CD8-positive, alpha-beta memory T cell (primary cell): ENCODE measurements at regions not wholly inside any gene's neighbourhood (a gene's known extent, or its start where the extent isn't known, plus 50 kb on each side); places are given as distances from the start of the nearest gene placed in this dataset.

ENCODE experiments used
- CTCF ChIA-PET: fragments of 350-600 bp; sonication (Branson Sonifier 250); formaldehyde crosslinking; loops from one replicate; lab custom pipeline; 2021; ENCODE audit warnings: antibody characterized with exemption; lab: Charles Lee
- POLR2A ChIA-PET: fragments of 350-600 bp; sonication (Branson Sonifier 250); formaldehyde crosslinking; loops from one replicate; lab custom pipeline; 2021; ENCODE audit warnings: antibody characterized with exemption; lab: Charles Lee
- DNase-seq, 5 donors: peaks; one replicate each; pipeline versions ENCODE4 v3.0.0 to v3.0.0-alpha.2; 2020 to 2022; ENCODE audit warnings: mixed read lengths in 1 of 5
- H3K27ac ChIP-seq: one replicate; pipeline ENCODE4 v1.7.0; 2013; ENCODE audit warnings: low read depth, mild to moderate bottlenecking, low read length, moderate library complexity
- H3K27me3 ChIP-seq: 2 replicates; pipeline ENCODE4 v1.7.0; 2013; ENCODE audit warnings: low read length, mild to moderate bottlenecking; ENCODE audit not compliant: insufficient read depth, poor library complexity, severe bottlenecking
- H3K36me3 ChIP-seq: 2 replicates; pipeline ENCODE4 v1.7.0; 2013; ENCODE audit warnings: mild to moderate bottlenecking, low read length, moderate library complexity; ENCODE audit not compliant: insufficient read depth
- H3K4me1 ChIP-seq: 2 replicates; pipeline ENCODE4 v1.7.0; 2013; ENCODE audit warnings: mild to moderate bottlenecking, low read length, moderate library complexity; ENCODE audit not compliant: insufficient read depth
- H3K4me3 ChIP-seq: 2 replicates; pipeline ENCODE4 v1.7.0; 2013; ENCODE audit warnings: mild to moderate bottlenecking, low read length
- H3K9me3 ChIP-seq: 2 replicates; pipeline ENCODE4 v1.7.0; 2013; ENCODE audit warnings: mild to moderate bottlenecking, low read length
- H3K27ac Mint-ChIP-seq, 8 donors: one replicate each; pipeline ENCODE4 v1.8.0; 2020 to 2021; ENCODE audit warnings: mixed read lengths in 8 of 8, mild to moderate bottlenecking in 6 of 8, inconsistent platforms in 3 of 8, moderate library complexity in 3 of 8
- H3K27me3 Mint-ChIP-seq, 2 donors: one replicate each; pipeline ENCODE4 v1.8.0; 2020 to 2021; ENCODE audit warnings: mixed read lengths in 2 of 2, mild to moderate bottlenecking in 1 of 2, moderate library complexity in 1 of 2
- H3K36me3 Mint-ChIP-seq, 3 donors: one replicate each; pipeline ENCODE4 v1.8.0; 2020 to 2021; ENCODE audit warnings: mixed read lengths in 3 of 3, inconsistent platforms in 1 of 3, mild to moderate bottlenecking in 1 of 3
- H3K4me1 Mint-ChIP-seq, 3 donors: one replicate each; pipeline ENCODE4 v1.8.0; 2020 to 2021; ENCODE audit warnings: mixed read lengths in 3 of 3, inconsistent platforms in 1 of 3, mild to moderate bottlenecking in 1 of 3
- H3K4me3 Mint-ChIP-seq, 7 donors: one replicate each; pipeline ENCODE4 v1.8.0; 2020 to 2021; ENCODE audit warnings: mixed read lengths in 7 of 7, mild to moderate bottlenecking in 6 of 7, moderate library complexity in 4 of 7, inconsistent platforms in 2 of 7
- H3K9me3 Mint-ChIP-seq, 5 donors: one replicate each; pipeline ENCODE4 v1.8.0; 2020 to 2022; ENCODE audit warnings: mixed read lengths in 5 of 5, mild to moderate bottlenecking in 3 of 5, moderate library complexity in 2 of 5, inconsistent platforms in 1 of 5

- ChIA-PET POLR2A (no interaction called here), CTCF (no interaction called here)
- no peak overlapping the region for H3K4me3 Mint-ChIP-seq
- no peak for DNase-seq
- no peaks in the 10 kb centered on the region for H3K36me3 Mint-ChIP-seq
- Histone ChIP-seq H3K9me3 (no peaks in the 10 kb centered on the region), H3K27ac (no peak overlapping the region), H3K27me3 (no peaks in the 10 kb centered on the region), H3K36me3 (no peaks in the 10 kb centered on the region), H3K4me1 (no peaks in the 10 kb centered on the region), H3K4me3 (no peak overlapping the region)
- no peaks in the 10 kb centered on the region for H3K4me1 Mint-ChIP-seq
- H3K27ac Mint-ChIP-seq = no peak overlapping the region
- no peaks in the 10 kb centered on the region for H3K27me3 Mint-ChIP-seq
- H3K9me3 Mint-ChIP-seq = peaks cover 0 to 18% (median 8%) of the 10 kb centered on the region in 5 donors
Measured at GRCh38 chr2:5569256-5569655, 122.9 kb upstream of the SOX11 start.

GRCh38 chr2:5576015-5576414, 116.2 kb upstream of the SOX11 start:
- no peak overlapping the region for H3K4me3 Mint-ChIP-seq
- H3K9me3 Mint-ChIP-seq = peaks cover 2 to 22% (median 6%) of the 10 kb centered on the region in 5 donors
- no peaks in the 10 kb centered on the region for H3K9me3 ChIP-seq
- no peak overlapping the region for H3K27ac Mint-ChIP-seq
- no peak overlapping the region for H3K27ac ChIP-seq
- H3K4me1 Mint-ChIP-seq = no peaks in the 10 kb centered on the region
- H3K27me3 ChIP-seq = no peaks in the 10 kb centered on the region
- no peaks in the 10 kb centered on the region for H3K4me1 ChIP-seq
- H3K36me3 Mint-ChIP-seq = no peaks in the 10 kb centered on the region
- CTCF ChIA-PET = no interaction called here
- DNase-seq = no peak
- no peaks in the 10 kb centered on the region for H3K36me3 ChIP-seq
- no peak overlapping the region for H3K4me3 ChIP-seq
- H3K27me3 Mint-ChIP-seq = no peaks in the 10 kb centered on the region
- POLR2A ChIA-PET = no interaction called here

- Mint-ChIP-seq H3K9me3 (peaks cover 3 to 22% (median 13%) of the 10 kb centered on the region in 5 donors), H3K4me3 (no peak overlapping the region), H3K36me3 (no peaks in the 10 kb centered on the region), H3K27me3 (peaks cover 0 to 2% of the 10 kb centered on the region in 2 donors), H3K27ac (no peak overlapping the region), H3K4me1 (no peaks in the 10 kb centered on the region)
- Histone ChIP-seq H3K27ac (no peak overlapping the region), H3K27me3 (no peaks in the 10 kb centered on the region), H3K36me3 (no peaks in the 10 kb centered on the region), H3K9me3 (no peaks in the 10 kb centered on the region), H3K4me3 (no peak overlapping the region), H3K4me1 (no peaks in the 10 kb centered on the region)
- DNase-seq = no peak
- CTCF ChIA-PET = no interaction called here
- POLR2A ChIA-PET = no interaction called here
Measured at GRCh38 chr2:5587766-5588165, 104.4 kb upstream of the SOX11 start.

- no peaks in the 10 kb centered on the region for H3K4me1 Mint-ChIP-seq
- POLR2A ChIA-PET = no interaction called here
- Histone ChIP-seq H3K36me3 (no peaks in the 10 kb centered on the region), H3K4me3 (no peak overlapping the region), H3K4me1 (no peaks in the 10 kb centered on the region), H3K27me3 (no peaks in the 10 kb centered on the region), H3K27ac (no peak overlapping the region), H3K9me3 (no peaks in the 10 kb centered on the region)
- DNase-seq = no peak
- CTCF ChIA-PET = no interaction called here
- no peaks in the 10 kb centered on the region for H3K36me3 Mint-ChIP-seq
- H3K9me3 Mint-ChIP-seq = peaks cover 3 to 22% (median 9%) of the 10 kb centered on the region in 5 donors
- no peak overlapping the region for H3K4me3 Mint-ChIP-seq
- peaks cover 0 to 2% of the 10 kb centered on the region in 2 donors for H3K27me3 Mint-ChIP-seq
- no peak overlapping the region for H3K27ac Mint-ChIP-seq
Measured at GRCh38 chr2:5588601-5589000, 103.6 kb upstream of the SOX11 start.

- Histone ChIP-seq H3K36me3 (no peaks in the 10 kb centered on the region), H3K4me3 (no peak overlapping the region), H3K9me3 (no peaks in the 10 kb centered on the region), H3K27ac (no peak overlapping the region), H3K27me3 (no peaks in the 10 kb centered on the region), H3K4me1 (no peaks in the 10 kb centered on the region)
- Mint-ChIP-seq H3K27ac (no peak overlapping the region), H3K9me3 (peaks cover 3 to 22% (median 9%) of the 10 kb centered on the region in 5 donors), H3K4me1 (no peaks in the 10 kb centered on the region), H3K27me3 (peaks cover 0 to 2% of the 10 kb centered on the region in 2 donors), H3K36me3 (no peaks in the 10 kb centered on the region), H3K4me3 (no peak overlapping the region)
- ChIA-PET CTCF (no interaction called here), POLR2A (no interaction called here)
- DNase-seq = no peak
Measured at GRCh38 chr2:5589183-5589582, 103.0 kb upstream of the SOX11 start.

- H3K4me1 Mint-ChIP-seq = no peaks in the 10 kb centered on the region
- peaks cover 0 to 2% of the 10 kb centered on the region in 2 donors for H3K27me3 Mint-ChIP-seq
- Histone ChIP-seq H3K4me3 (no peak overlapping the region), H3K4me1 (no peaks in the 10 kb centered on the region), H3K36me3 (no peaks in the 10 kb centered on the region), H3K27ac (no peak overlapping the region), H3K9me3 (no peaks in the 10 kb centered on the region), H3K27me3 (no peaks in the 10 kb centered on the region)
- no peak overlapping the region for H3K27ac Mint-ChIP-seq
- no peak overlapping the region for H3K4me3 Mint-ChIP-seq
- no peaks in the 10 kb centered on the region for H3K36me3 Mint-ChIP-seq
- ChIA-PET CTCF (no interaction called here), POLR2A (no interaction called here)
- H3K9me3 Mint-ChIP-seq = peaks cover 3 to 14% (median 9%) of the 10 kb centered on the region in 5 donors
- no peak for DNase-seq
Measured at GRCh38 chr2:5590886-5591285, 101.3 kb upstream of the SOX11 start.

GRCh38 chr2:5592916-5593315, 99.3 kb upstream of the SOX11 start:
- Mint-ChIP-seq H3K4me3 (no peak overlapping the region), H3K36me3 (no peaks in the 10 kb centered on the region), H3K27ac (no peak overlapping the region), H3K4me1 (no peaks in the 10 kb centered on the region), H3K9me3 (peaks cover 3 to 6% (median 6%) of the 10 kb centered on the region in 5 donors), H3K27me3 (peaks cover 0 to 2% of the 10 kb centered on the region in 2 donors)
- H3K9me3 ChIP-seq = no peaks in the 10 kb centered on the region
- no peak overlapping the region for H3K27ac ChIP-seq
- no peaks in the 10 kb centered on the region for H3K4me1 ChIP-seq
- DNase-seq = no peak
- no peaks in the 10 kb centered on the region for H3K36me3 ChIP-seq
- no peak overlapping the region for H3K4me3 ChIP-seq
- POLR2A ChIA-PET = no interaction called here
- CTCF ChIA-PET = no interaction called here
- no peaks in the 10 kb centered on the region for H3K27me3 ChIP-seq

- H3K4me1 ChIP-seq = no peaks in the 10 kb centered on the region
- H3K36me3 ChIP-seq = no peaks in the 10 kb centered on the region
- H3K27me3 Mint-ChIP-seq = peaks cover 0 to 2% of the 10 kb centered on the region in 2 donors
- no peak overlapping the region for H3K4me3 Mint-ChIP-seq
- no peak overlapping the region for H3K27ac ChIP-seq
- no peak overlapping the region for H3K4me3 ChIP-seq
- no peak for DNase-seq
- ChIA-PET CTCF (no interaction called here), POLR2A (no interaction called here)
- no peaks in the 10 kb centered on the region for H3K27me3 ChIP-seq
- no peaks in the 10 kb centered on the region for H3K9me3 ChIP-seq
- H3K27ac Mint-ChIP-seq = no peak overlapping the region
- no peaks in the 10 kb centered on the region for H3K36me3 Mint-ChIP-seq
- no peaks in the 10 kb centered on the region for H3K4me1 Mint-ChIP-seq
- peaks cover 3 to 6% (median 6%) of the 10 kb centered on the region in 5 donors for H3K9me3 Mint-ChIP-seq
Measured at GRCh38 chr2:5594249-5594695, 97.9 kb upstream of the SOX11 start.

- no peak overlapping the region for H3K27ac Mint-ChIP-seq
- POLR2A ChIA-PET = no interaction called here
- peaks cover 0 to 7% (median 4%) of the 10 kb centered on the region in 5 donors for H3K9me3 Mint-ChIP-seq
- H3K36me3 Mint-ChIP-seq = no peaks in the 10 kb centered on the region
- Histone ChIP-seq H3K4me1 (no peaks in the 10 kb centered on the region), H3K27me3 (no peaks in the 10 kb centered on the region), H3K36me3 (no peaks in the 10 kb centered on the region), H3K9me3 (no peaks in the 10 kb centered on the region), H3K4me3 (no peak overlapping the region), H3K27ac (no peak overlapping the region)
- DNase-seq = no peak
- no peaks in the 10 kb centered on the region for H3K27me3 Mint-ChIP-seq
- no peak overlapping the region for H3K4me3 Mint-ChIP-seq
- H3K4me1 Mint-ChIP-seq = no peaks in the 10 kb centered on the region
- CTCF ChIA-PET = no interaction called here
Measured at GRCh38 chr2:5596868-5597267, 95.3 kb upstream of the SOX11 start.
